Astrocyte of the spinal cord (primary cell): ENCODE measurements at regions not wholly inside any gene's neighbourhood (a gene's known extent, or its start where the extent isn't known, plus 50 kb on each side); places are given as distances from the start of the nearest gene placed in this dataset.

Experiments
- DNase-seq: peaks from one replicate; pipeline ENCODE4 v3.0.0; 2011; ENCODE audit warnings: low read depth, low spot score
- H3K4me3 ChIP-seq: 2 replicates; pipeline ENCODE4 v1.5.1; 2011; ENCODE audit warnings: low read depth, mild to moderate bottlenecking, low read length, moderate library complexity
- CTCF ChIP-seq: IDR thresholded peaks from 2 replicates; pipeline ENCODE4 v1.5.1; 2012; ENCODE audit warnings: low read depth, mild to moderate bottlenecking, low read length, inconsistent platforms
- in situ Hi-C: cut with HindIII; loops from 2 replicates; pipeline ENCODE4 v1.10.0; 2017; ENCODE audit warnings: low sequenced_read_pairs

- in situ Hi-C loops, result no loop called here
- no peak for TF ChIP-seq CTCF
- no peak for DNase-seq
These were observed 63.0 kb upstream of the ARHGAP5 start for GRCh38 chr14:32014057-32014456.

GRCh38 chr14:32014498-32014897 is 62.6 kb upstream of the ARHGAP5 start:
- no peak for DNase-seq
- no peak for TF ChIP-seq CTCF
- H3K4me3 ChIP-seq, result no peak overlapping the region
- in situ Hi-C loops, result no loop called here

More at GRCh38 chr14:32014057-32014456, 63.0 kb upstream of the ARHGAP5 start:
- H3K4me3 ChIP-seq, result no peak overlapping the region

GRCh38 chr14:32015166-32015565 is 61.9 kb upstream of the ARHGAP5 start:
- TF ChIP-seq CTCF, result no peak
- in situ Hi-C loops, result no loop called here
- no peak overlapping the region for H3K4me3 ChIP-seq
- DNase-seq, result no peak

- no peak overlapping the region for H3K4me3 ChIP-seq
- no peak for DNase-seq
- TF ChIP-seq CTCF, result no peak
- in situ Hi-C loops, result no loop called here
These were observed 59.5 kb upstream of the ARHGAP5 start for GRCh38 chr14:32017587-32017986.

GRCh38 chr14:32018391-32019092 is 58.6 kb upstream of the ARHGAP5 start:
- DNase-seq, result no peak
- in situ Hi-C loops, result no loop called here
- TF ChIP-seq CTCF, result no peak
- H3K4me3 ChIP-seq, result no peak overlapping the region

GRCh38 chr14:32019276-32019675 is 57.8 kb upstream of the ARHGAP5 start:
- no peak overlapping the region for H3K4me3 ChIP-seq
- DNase-seq, result no peak
- TF ChIP-seq CTCF, result no peak
- in situ Hi-C loops, result no loop called here
